HL-60 (cell line): ENCODE measurements at regions not wholly inside any gene's neighbourhood (a gene's known extent, or its start where the extent isn't known, plus 50 kb on each side); places are given as distances from the start of the nearest gene placed in this dataset.

Source experiments
- DNase-seq, 2 experiments: peaks; one replicate each; pipeline ENCODE4 v3.0.0-alpha.2; 2010 to 2020; ENCODE audit warnings: low read depth in 1 of 2, low spot score in 1 of 2
- H3K27ac ChIP-seq: fragments of 250-450 bp; sonication (Bioruptor Pico); replicated peaks from 2 replicates; pipeline ENCODE4 v1.5.1; 2020; ENCODE audit warnings: mild to moderate bottlenecking, moderate library complexity
- H3K27me3 ChIP-seq: fragments of 250-450 bp; sonication (Bioruptor Pico); 2 replicates; pipeline ENCODE4 v1.5.1; 2021; ENCODE audit warnings: mild to moderate bottlenecking, moderate library complexity; ENCODE audit not compliant: insufficient read depth, poor library complexity, severe bottlenecking
- H3K4me3 ChIP-seq: replicated peaks from 2 replicates; pipeline ENCODE4 v1.5.1; 2011; ENCODE audit warnings: mild to moderate bottlenecking, control low read depth, low read length; ENCODE audit not compliant: insufficient read depth
- CTCF ChIP-seq: IDR thresholded peaks from one replicate; pipeline ENCODE4 v1.5.1; 2011; ENCODE audit warnings: low read length, control low read depth, inconsistent platforms; ENCODE audit not compliant: insufficient read depth
- GABPA ChIP-seq: IDR thresholded peaks from 2 replicates; pipeline ENCODE4 v1.6.1; 2012; ENCODE audit warnings: low read depth
- POLR2AphosphoS5 ChIP-seq: IDR thresholded peaks from 2 replicates; pipeline ENCODE4 v1.6.1; 2012; ENCODE audit warnings: low read depth
- REST ChIP-seq: IDR thresholded peaks from 2 replicates; pipeline ENCODE4 v1.6.1; 2012; ENCODE audit warnings: low read depth; ENCODE audit not compliant: insufficient replicate concordance
- SPI1 ChIP-seq: IDR thresholded peaks from 2 replicates; pipeline ENCODE4 v1.6.1; 2012; ENCODE audit warnings: low read depth, mild to moderate bottlenecking, borderline replicate concordance

- Histone ChIP-seq H3K4me3 (no peak overlapping the region), H3K27ac (no peak overlapping the region), H3K27me3 (no peaks in the 10 kb centered on the region)
- DNase-seq, result no peak
- TF ChIP-seq SPI1 (no peak), POLR2AphosphoS5 (no peak), CTCF (no peak), GABPA (no peak), REST (no peak)
These were observed 90.5 kb upstream of the ANKRD10 start for GRCh38 chr13:111005364-111005763.

GRCh38 chr13:111004444-111004843, 89.6 kb upstream of the ANKRD10 start:
- DNase-seq, result no peak
- no peak for TF ChIP-seq POLR2AphosphoS5
- TF ChIP-seq REST, result no peak
- TF ChIP-seq CTCF, result no peak
- no peak for TF ChIP-seq SPI1
- TF ChIP-seq GABPA, result no peak
- H3K27ac ChIP-seq, result no peak overlapping the region
- no peaks in the 10 kb centered on the region for H3K27me3 ChIP-seq
- H3K4me3 ChIP-seq, result no peak overlapping the region

- TF ChIP-seq SPI1 (no peak), CTCF (no peak), REST (no peak), GABPA (no peak), POLR2AphosphoS5 (no peak)
These were observed 86.8 kb upstream of the ANKRD10 start for GRCh38 chr13:111001636-111002035.

More at GRCh38 chr13:111001636-111002035, 86.8 kb upstream of the ANKRD10 start:
- no peaks in the 10 kb centered on the region for H3K27me3 ChIP-seq
- H3K4me3 ChIP-seq, result no peak overlapping the region
- DNase-seq, result no peak
- no peak overlapping the region for H3K27ac ChIP-seq
